Adipocyte (in vitro differentiated cells): ENCODE measurements at regions not wholly inside any gene's neighbourhood (a gene's known extent, or its start where the extent isn't known, plus 50 kb on each side); places are given as distances from the start of the nearest gene placed in this dataset.

ENCODE experiments used
- DNase-seq: peaks from one replicate; pipeline ENCODE4 v3.0.0-alpha.2; 2015; ENCODE audit warnings: low read depth
- H3K27me3 ChIP-seq: replicated peaks from 2 replicates; pipeline ENCODE4 v1.7.0; 2013; ENCODE audit warnings: mild to moderate bottlenecking, low read length, moderate library complexity; ENCODE audit not compliant: control insufficient read depth, insufficient read depth
- H3K36me3 ChIP-seq: 2 replicates; pipeline ENCODE4 v1.7.0; 2013; ENCODE audit warnings: low read length, mild to moderate bottlenecking, moderate library complexity; ENCODE audit not compliant: control insufficient read depth, insufficient read depth, severe bottlenecking
- H3K4me1 ChIP-seq: 2 replicates; pipeline ENCODE4 v1.7.0; 2013; ENCODE audit warnings: mild to moderate bottlenecking, low read length, moderate library complexity; ENCODE audit not compliant: control insufficient read depth, insufficient read depth
- H3K4me3 ChIP-seq: 2 replicates; pipeline ENCODE4 v1.7.0; 2013; ENCODE audit warnings: mild to moderate bottlenecking, low read length, moderate library complexity
- H3K9ac ChIP-seq: 2 replicates; pipeline ENCODE4 v1.7.0; 2013; ENCODE audit warnings: mild to moderate bottlenecking, low read length, moderate library complexity
- H3K9me3 ChIP-seq: 2 replicates; pipeline ENCODE4 v1.7.0; 2013; ENCODE audit warnings: mild to moderate bottlenecking, low read length, moderate library complexity; ENCODE audit not compliant: control insufficient read depth

GRCh38 chr21:20647607-20648006, 350.6 kb upstream of the NCAM2 start:
- no peak for DNase-seq
- no peaks in the 10 kb centered on the region for H3K36me3 ChIP-seq
- no peak overlapping the region for H3K9ac ChIP-seq
- H3K4me3 ChIP-seq = no peak overlapping the region
- H3K27me3 ChIP-seq = no peaks in the 10 kb centered on the region
- no peaks in the 10 kb centered on the region for H3K9me3 ChIP-seq
- H3K4me1 ChIP-seq = no peaks in the 10 kb centered on the region

- Histone ChIP-seq H3K9me3 (no peaks in the 10 kb centered on the region), H3K4me3 (no peak overlapping the region), H3K36me3 (no peaks in the 10 kb centered on the region), H3K27me3 (no peaks in the 10 kb centered on the region), H3K4me1 (no peaks in the 10 kb centered on the region), H3K9ac (no peak overlapping the region)
- DNase-seq = no peak
These were observed 349.0 kb upstream of the NCAM2 start for GRCh38 chr21:20649231-20649630.

- Histone ChIP-seq H3K4me3 (no peak overlapping the region), H3K9ac (no peak overlapping the region), H3K9me3 (no peaks in the 10 kb centered on the region), H3K36me3 (no peaks in the 10 kb centered on the region), H3K4me1 (no peaks in the 10 kb centered on the region), H3K27me3 (no peaks in the 10 kb centered on the region)
- DNase-seq = no peak
These were observed 345.4 kb upstream of the NCAM2 start for GRCh38 chr21:20652846-20653245.

- Histone ChIP-seq H3K36me3 (no peaks in the 10 kb centered on the region), H3K4me1 (no peaks in the 10 kb centered on the region), H3K27me3 (no peaks in the 10 kb centered on the region), H3K9ac (no peak overlapping the region), H3K4me3 (no peak overlapping the region), H3K9me3 (no peaks in the 10 kb centered on the region)
- no peak for DNase-seq
These were observed 337.0 kb upstream of the NCAM2 start for GRCh38 chr21:20661246-20661645.

- no peak overlapping the region for H3K4me3 ChIP-seq
- no peak overlapping the region for H3K9ac ChIP-seq
- H3K36me3 ChIP-seq = no peaks in the 10 kb centered on the region
- H3K27me3 ChIP-seq = no peaks in the 10 kb centered on the region
- no peaks in the 10 kb centered on the region for H3K9me3 ChIP-seq
- DNase-seq = no peak
- no peaks in the 10 kb centered on the region for H3K4me1 ChIP-seq
These were observed 336.3 kb upstream of the NCAM2 start for GRCh38 chr21:20661745-20662422.

GRCh38 chr21:20662514-20662913, 335.7 kb upstream of the NCAM2 start:
- no peak overlapping the region for H3K9ac ChIP-seq
- no peaks in the 10 kb centered on the region for H3K9me3 ChIP-seq
- no peak overlapping the region for H3K4me3 ChIP-seq
- H3K4me1 ChIP-seq = no peaks in the 10 kb centered on the region
- H3K36me3 ChIP-seq = no peaks in the 10 kb centered on the region
- DNase-seq = no peak
- no peaks in the 10 kb centered on the region for H3K27me3 ChIP-seq

- H3K4me1 ChIP-seq = no peaks in the 10 kb centered on the region
- no peak overlapping the region for H3K4me3 ChIP-seq
- DNase-seq = no peak
- no peak overlapping the region for H3K9ac ChIP-seq
- no peaks in the 10 kb centered on the region for H3K36me3 ChIP-seq
- H3K9me3 ChIP-seq = no peaks in the 10 kb centered on the region
- no peaks in the 10 kb centered on the region for H3K27me3 ChIP-seq
These were observed 330.3 kb upstream of the NCAM2 start for GRCh38 chr21:20667931-20668330.

- H3K9ac ChIP-seq = no peak overlapping the region
- no peaks in the 10 kb centered on the region for H3K9me3 ChIP-seq
- no peak for DNase-seq
- no peaks in the 10 kb centered on the region for H3K27me3 ChIP-seq
- H3K36me3 ChIP-seq = no peaks in the 10 kb centered on the region
- H3K4me1 ChIP-seq = no peaks in the 10 kb centered on the region
- no peak overlapping the region for H3K4me3 ChIP-seq
These were observed 312.7 kb upstream of the NCAM2 start for GRCh38 chr21:20685475-20685874.

GRCh38 chr21:20698585-20698984, 299.6 kb upstream of the NCAM2 start:
- Histone ChIP-seq H3K9me3 (no peaks in the 10 kb centered on the region), H3K4me3 (no peak overlapping the region), H3K9ac (no peak overlapping the region), H3K27me3 (no peaks in the 10 kb centered on the region), H3K36me3 (no peaks in the 10 kb centered on the region), H3K4me1 (no peaks in the 10 kb centered on the region)
- DNase-seq = no peak

GRCh38 chr21:20701235-20701634, 297.0 kb upstream of the NCAM2 start:
- Histone ChIP-seq H3K9me3 (no peaks in the 10 kb centered on the region), H3K27me3 (no peaks in the 10 kb centered on the region), H3K9ac (no peak overlapping the region), H3K4me1 (no peaks in the 10 kb centered on the region), H3K4me3 (no peak overlapping the region), H3K36me3 (no peaks in the 10 kb centered on the region)
- DNase-seq = no peak

- H3K27me3 ChIP-seq = no peaks in the 10 kb centered on the region
- no peaks in the 10 kb centered on the region for H3K4me1 ChIP-seq
- H3K4me3 ChIP-seq = no peak overlapping the region
- no peaks in the 10 kb centered on the region for H3K9me3 ChIP-seq
- H3K36me3 ChIP-seq = no peaks in the 10 kb centered on the region
- H3K9ac ChIP-seq = no peak overlapping the region
- no peak for DNase-seq
These were observed 295.0 kb upstream of the NCAM2 start for GRCh38 chr21:20703112-20703767.

- Histone ChIP-seq H3K9me3 (no peaks in the 10 kb centered on the region), H3K9ac (no peak overlapping the region), H3K36me3 (no peaks in the 10 kb centered on the region), H3K4me1 (peaks cover 6% of the 10 kb centered on the region), H3K4me3 (peak overlapping the region; percentile 31), H3K27me3 (no peaks in the 10 kb centered on the region)
- no peak for DNase-seq
These were observed 277.6 kb upstream of the NCAM2 start for GRCh38 chr21:20720623-20721022.
